Type B pancreatic cell (in vitro differentiated cells): ENCODE measurements at regions not wholly inside any gene's neighbourhood (a gene's known extent, or its start where the extent isn't known, plus 50 kb on each side); places are given as distances from the start of the nearest gene placed in this dataset.
A peak's percentile ranks its signal among the peaks of the same experiment; 100 is the strongest.
"Not testable (repeated sequence)": the region's sequence is repeated elsewhere in the genome, so short reads cannot be mapped to it uniquely, and the experiment has no call there.

ENCODE experiments used
- DNase-seq: peaks from one replicate; pipeline ENCODE4 v3.0.0; 2021; ENCODE audit warnings: mixed read lengths; ENCODE audit not compliant: unreplicated experiment; ENCODE audit errors: extremely low spot score
- H3K27ac Mint-ChIP-seq: 2 replicates; pipeline ENCODE4 v1.8.0; 2021; ENCODE audit warnings: mild to moderate bottlenecking, mixed read lengths
- H3K27me3 Mint-ChIP-seq: 2 replicates; pipeline ENCODE4 v1.8.0; 2021; ENCODE audit warnings: mixed read lengths
- H3K36me3 Mint-ChIP-seq: 2 replicates; pipeline ENCODE4 v1.8.0; 2021; ENCODE audit warnings: mixed read lengths
- H3K4me1 Mint-ChIP-seq: one replicate; pipeline ENCODE4 v1.8.0; 2021; ENCODE audit warnings: mixed read lengths; ENCODE audit not compliant: unreplicated experiment
- H3K4me3 Mint-ChIP-seq: 2 replicates; pipeline ENCODE4 v1.8.0; 2021; ENCODE audit warnings: mild to moderate bottlenecking, mixed read lengths
- H3K9me3 Mint-ChIP-seq: 2 replicates; pipeline ENCODE4 v1.8.0; 2021; ENCODE audit warnings: mixed read lengths
- CTCF ChIP-seq: fragments of 200-600 bp; sonication (generic); conservative IDR thresholded peaks from 2 replicates; pipeline ENCODE4 v1.5.0; 2021; ENCODE audit warnings: antibody characterized with exemption, mild to moderate bottlenecking

GRCh38 chr18:21979759-21980158, 189.6 kb upstream of the GATA6 start:
- peaks cover 32% of the 10 kb centered on the region for H3K4me1 Mint-ChIP-seq
- DNase-seq = no peak
- H3K36me3 Mint-ChIP-seq = no peaks in the 10 kb centered on the region
- no peaks in the 10 kb centered on the region for H3K9me3 Mint-ChIP-seq
- no peaks in the 10 kb centered on the region for H3K27me3 Mint-ChIP-seq
- no peak overlapping the region for H3K4me3 Mint-ChIP-seq
- TF ChIP-seq CTCF = no peak
- no peak overlapping the region for H3K27ac Mint-ChIP-seq

GRCh38 chr18:21980744-21981143, 188.6 kb upstream of the GATA6 start:
- Mint-ChIP-seq H3K9me3 (no peaks in the 10 kb centered on the region), H3K36me3 (no peaks in the 10 kb centered on the region), H3K4me3 (no peak overlapping the region), H3K27ac (no peak overlapping the region), H3K27me3 (no peaks in the 10 kb centered on the region), H3K4me1 (peaks cover 32% of the 10 kb centered on the region)
- TF ChIP-seq CTCF = no peak
- DNase-seq = no peak

GRCh38 chr18:21981489-21981888, 187.9 kb upstream of the GATA6 start:
- peaks cover 29% of the 10 kb centered on the region for H3K4me1 Mint-ChIP-seq
- H3K36me3 Mint-ChIP-seq, H3K4me3 Mint-ChIP-seq, DNase-seq, H3K27ac Mint-ChIP-seq, H3K27me3 Mint-ChIP-seq, H3K9me3 Mint-ChIP-seq: not testable (repeated sequence)

- H3K27ac Mint-ChIP-seq = peak overlapping the region; percentile 88
- H3K27me3 Mint-ChIP-seq = no peaks in the 10 kb centered on the region
- H3K4me3 Mint-ChIP-seq = peak overlapping the region; percentile 24
- H3K4me1 Mint-ChIP-seq = peaks cover 20% of the 10 kb centered on the region
- no peak for DNase-seq
- TF ChIP-seq CTCF = no peak
- H3K9me3 Mint-ChIP-seq = no peaks in the 10 kb centered on the region
- H3K36me3 Mint-ChIP-seq = no peaks in the 10 kb centered on the region
Observed at GRCh38 chr18:21991081-21991534, 178.3 kb upstream of the GATA6 start.

GRCh38 chr18:21991886-21992285, 177.5 kb upstream of the GATA6 start:
- no peak overlapping the region for H3K4me3 Mint-ChIP-seq
- TF ChIP-seq CTCF = no peak
- H3K4me1 Mint-ChIP-seq = peaks cover 23% of the 10 kb centered on the region

GRCh38 chr18:21996351-21996826, 173.0 kb upstream of the GATA6 start:
- no peak for DNase-seq
- Mint-ChIP-seq H3K4me1 (peaks cover 22% of the 10 kb centered on the region), H3K36me3 (no peaks in the 10 kb centered on the region), H3K27me3 (no peaks in the 10 kb centered on the region), H3K4me3 (no peak overlapping the region), H3K27ac (no peak overlapping the region), H3K9me3 (no peaks in the 10 kb centered on the region)
- TF ChIP-seq CTCF = no peak

More at GRCh38 chr18:21991886-21992285, 177.5 kb upstream of the GATA6 start:
- Mint-ChIP-seq H3K27ac (peak overlapping the region; percentile 88), H3K9me3 (no peaks in the 10 kb centered on the region), H3K36me3 (no peaks in the 10 kb centered on the region), H3K27me3 (no peaks in the 10 kb centered on the region)
- no peak for DNase-seq
